Heart left ventricle (tissue), 16 donors: ENCODE measurements at regions not wholly inside any gene's neighbourhood (a gene's known extent, or its start where the extent isn't known, plus 50 kb on each side); places are given as distances from the start of the nearest gene placed in this dataset.

Experiments
- ATAC-seq, 4 donors: fragments of 200-7000 bp; cut with Tn5 transposase; one replicate each; pipeline ENCODE4 v1.9.1; 2020 to 2022; ENCODE audit warnings: moderate library complexity in 4 of 4, mild to moderate bottlenecking in 3 of 4, moderate number of reproducible peaks in 1 of 4
- DNase-seq, 5 donors: peaks; one replicate each; pipeline ENCODE4 v3.0.0-alpha.2; 2020
- H3K27ac ChIP-seq, 12 donors: fragments of 200-600 bp; sonication (generic) in 4 of 12; one replicate each; pipeline versions ENCODE4 v1.5.0 to v1.8.0; 2016 to 2022; ENCODE audit warnings: mild to moderate bottlenecking in 2 of 12
- H3K27me3 ChIP-seq, 9 donors: fragments of 200-600 bp; sonication (generic) in 2 of 9; one replicate each; pipeline versions ENCODE4 v1.5.1 to v1.8.0; 2016 to 2022; ENCODE audit warnings: mild to moderate bottlenecking in 3 of 9
- H3K36me3 ChIP-seq, 9 donors: fragments of 200-600 bp; sonication (generic) in 2 of 9; one replicate each; pipeline versions ENCODE4 v1.5.0 to v1.8.0; 2018 to 2022; ENCODE audit warnings: mild to moderate bottlenecking in 2 of 9
- H3K4me1 ChIP-seq, 12 donors: fragments of 200-600 bp; sonication (generic) in 4 of 12; one replicate each; pipeline versions ENCODE4 v1.5.0 to v1.8.0; 2016 to 2022; ENCODE audit warnings: mild to moderate bottlenecking in 3 of 12
- H3K4me3 ChIP-seq, 12 donors: fragments of 200-600 bp; sonication (generic) in 4 of 12; one replicate each; pipeline versions ENCODE4 v1.5.0 to v1.8.0; 2017 to 2022; ENCODE audit warnings: mild to moderate bottlenecking in 9 of 12, moderate library complexity in 4 of 12
- H3K9me3 ChIP-seq, 12 donors: fragments of 200-600 bp; sonication (generic) in 4 of 12; one replicate each; pipeline versions ENCODE4 v1.5.0 to v1.8.0; 2016 to 2022; ENCODE audit warnings: mild to moderate bottlenecking in 1 of 12
- CTCF ChIP-seq, 12 donors: fragments of 200-600 bp; sonication (generic) in 4 of 12; IDR thresholded peaks; one replicate each; pipeline versions ENCODE4 v1.5.0 to v1.8.0; 2018 to 2022; ENCODE audit warnings: antibody characterized with exemption in 12 of 12, mild to moderate bottlenecking in 5 of 12
- POLR2A ChIP-seq, 2 donors: fragments of 450-650 bp; IDR thresholded peaks; one replicate each; pipeline ENCODE4 v1.6.1; 2017; ENCODE audit warnings: antibody characterized with exemption in 2 of 2, mild to moderate bottlenecking in 2 of 2, moderate library complexity in 2 of 2
- WGBS, 4 donors: extraction: QIAGEN DNeasy Blood & Tissue Kit in 2 of 4; methylation state at CpG; one replicate each; pipeline versions ENCODE4 v1.1.5 to v1.1.7; 2013 to 2018; 5-methylcytosine and 5-hydroxymethylcytosine counted together
- intact Hi-C, 10 donors: fragments of 100-400 bp; cut with DNase I; formaldehyde crosslinking; loops; one replicate each; pipeline versions ENCODE4 v1.11.1 to v1.14.2; 2022
- donor health status: ischemic (EF 13 %, LVEDD 7.1; RV severe dilation, severe dysfunction).
- donor health status: healthy with polysubstance abuse.
- donor health status: DM: no; HTN: yes; CAD: no.
- donor health status: DM: no; HTN: no; CAD: no.
- donor health status: ischemic (EF 25% LVEDD 6.9; RV normal size, moderate dysfunction).
- donor health status: ischemic (EF 25% LVEDD 5.7; RV mildly dilated, moderate dysfunction).
- donor health status: healthy.
- donor health status: DM: yes; HTN: yes; CAD: no.
- donor health status: ischemic (EF 35%, LVEDD 5.7; RV mildly dilated, moderate dysfunction).
- donor health status: nonischemic (EF 11% LVEDD 7.7; RV severe dilation, severe dysfunction).
- donor health status: DM: yes; HTN: yes; CAD: no.
- donor health status: PGD.
- donor health status: ischemic (EF 29% LVEDD 5.4; RV normal size, mild dysfunction).
- donor health status: nonischemic (EF 23%, LVEDD 6.1; RV moderate dilation, normal function).

- Histone ChIP-seq H3K27me3 (no peaks in the 10 kb centered on the region), H3K9me3 (no peaks in the 10 kb centered on the region), H3K4me1 (no peaks in the 10 kb centered on the region), H3K36me3 (no peaks in the 10 kb centered on the region), H3K27ac (no peak overlapping the region), H3K4me3 (no peak overlapping the region)
- DNase-seq = peak in 1 of 5 donors; percentile 35
- ATAC-seq = peak in 1 of 4 donors; percentile 59
- TF ChIP-seq CTCF (IDR thresholded peaks at IDR 0.05) (no peak), POLR2A (IDR thresholded peaks at IDR 0.05) (no peak)
- intact Hi-C loops = loop anchor here in 1 of 10 donors (10.0 kb wide), 1 partner anchor 679 kb away; no protein-coding TSS in a partner anchor
- 56 to 65% (median 62%) methylated on average over 2 of the region's 2 CpGs for WGBS, 4 donors
Observed at GRCh38 chr17:70775679-70776078, 606.3 kb downstream of the KCNJ2 start.

GRCh38 chr17:70776441-70776840 is 607.1 kb downstream of the KCNJ2 start:
- Histone ChIP-seq H3K9me3 (no peaks in the 10 kb centered on the region), H3K27me3 (no peaks in the 10 kb centered on the region), H3K4me3 (no peak overlapping the region), H3K4me1 (no peaks in the 10 kb centered on the region), H3K36me3 (no peaks in the 10 kb centered on the region), H3K27ac (no peak overlapping the region)
- TF ChIP-seq POLR2A (IDR thresholded peaks at IDR 0.05) = no peak
- no peak for TF ChIP-seq CTCF (IDR thresholded peaks at IDR 0.05)
- no peak for ATAC-seq
- WGBS, 4 donors = 75 to 84% (median 79%) methylated on average over 3 of the region's 3 CpGs
- no peak for DNase-seq
- intact Hi-C loops = loop anchor here in 1 of 10 donors (10.0 kb wide), 1 partner anchor 678 kb away; no protein-coding TSS in a partner anchor

- intact Hi-C loops = loop anchor here in 1 of 10 donors (10.0 kb wide), 1 partner anchor 1425 kb away; no protein-coding TSS in a partner anchor
- Histone ChIP-seq H3K36me3 (no peaks in the 10 kb centered on the region), H3K4me3 (no peak overlapping the region), H3K27ac (no peak overlapping the region), H3K4me1 (no peaks in the 10 kb centered on the region), H3K27me3 (no peaks in the 10 kb centered on the region), H3K9me3 (peaks cover 0 to 4% (median 0%) of the 10 kb centered on the region in 12 donors)
- ATAC-seq (no peak), DNase-seq (no peak)
- TF ChIP-seq POLR2A (IDR thresholded peaks at IDR 0.05) (no peak), CTCF (IDR thresholded peaks at IDR 0.05) (no peak)
- 69 to 83% (median 78%) methylated on average over 2 of the region's 2 CpGs for WGBS, 4 donors
Observed at GRCh38 chr17:70780031-70780430, 610.7 kb downstream of the KCNJ2 start.

- no peak overlapping the region for H3K4me3 ChIP-seq
- peaks cover 0 to 14% (median 0%) of the 10 kb centered on the region in 12 donors for H3K9me3 ChIP-seq
- WGBS, 4 donors = 70 to 81% (median 76%) methylated on average over 2 of the region's 2 CpGs
- H3K27ac ChIP-seq = no peak overlapping the region
- ATAC-seq = no peak
- no peaks in the 10 kb centered on the region for H3K36me3 ChIP-seq
- no peaks in the 10 kb centered on the region for H3K4me1 ChIP-seq
- TF ChIP-seq CTCF (IDR thresholded peaks at IDR 0.05) (no peak), POLR2A (IDR thresholded peaks at IDR 0.05) (no peak)
- intact Hi-C loops = loop anchor here in 1 of 10 donors (10.0 kb wide), 1 partner anchor 1431 kb away; no protein-coding TSS in a partner anchor
- peaks cover 0 to 2% (median 0%) of the 10 kb centered on the region in 9 donors for H3K27me3 ChIP-seq
- DNase-seq = no peak
Observed at GRCh38 chr17:70786081-70786480, 616.7 kb downstream of the KCNJ2 start.
